PC-9 (cell line): ENCODE measurements at regions not wholly inside any gene's neighbourhood (a gene's known extent, or its start where the extent isn't known, plus 50 kb on each side); places are given as distances from the start of the nearest gene placed in this dataset.

Experiments used
- EZH2 ChIP-seq: fragments of 200-600 bp; sonication (generic); IDR thresholded peaks from 2 replicates; pipeline ENCODE4 v1.8.0; 2017; ENCODE audit warnings: antibody characterized with exemption, low read depth
- TF ChIP-seq, protein P1 (sequence below): fragments of 200-600 bp; sonication (generic); conservative IDR thresholded peaks from 2 replicates; pipeline ENCODE4 v1.6.1; 2017; ENCODE audit warnings: mixed run types, antibody characterized with exemption, mild to moderate bottlenecking, moderate library complexity

DNA sequence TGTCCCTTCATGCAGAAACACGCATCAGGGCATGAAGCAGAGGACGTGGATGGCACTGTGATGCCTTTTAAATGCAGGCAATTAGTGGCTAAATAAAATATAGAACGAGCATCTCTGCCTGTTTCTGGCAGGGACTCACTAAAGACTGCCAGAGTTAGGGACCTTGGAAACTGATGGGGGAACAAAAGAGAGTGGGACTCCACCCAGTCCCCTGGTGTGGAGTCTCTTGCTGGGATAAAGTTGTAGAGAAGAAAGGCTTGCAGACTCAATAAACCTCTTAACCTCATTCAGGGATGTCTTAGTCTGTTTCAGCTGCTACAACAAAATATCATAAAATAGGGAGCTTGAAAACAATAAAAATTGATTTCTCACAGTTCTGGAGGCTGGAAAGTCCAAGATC is 87.6 kb upstream of the ARAP3 start:
- no peak for TF ChIP-seq EZH2
- TF ChIP-seq, protein P1, sequence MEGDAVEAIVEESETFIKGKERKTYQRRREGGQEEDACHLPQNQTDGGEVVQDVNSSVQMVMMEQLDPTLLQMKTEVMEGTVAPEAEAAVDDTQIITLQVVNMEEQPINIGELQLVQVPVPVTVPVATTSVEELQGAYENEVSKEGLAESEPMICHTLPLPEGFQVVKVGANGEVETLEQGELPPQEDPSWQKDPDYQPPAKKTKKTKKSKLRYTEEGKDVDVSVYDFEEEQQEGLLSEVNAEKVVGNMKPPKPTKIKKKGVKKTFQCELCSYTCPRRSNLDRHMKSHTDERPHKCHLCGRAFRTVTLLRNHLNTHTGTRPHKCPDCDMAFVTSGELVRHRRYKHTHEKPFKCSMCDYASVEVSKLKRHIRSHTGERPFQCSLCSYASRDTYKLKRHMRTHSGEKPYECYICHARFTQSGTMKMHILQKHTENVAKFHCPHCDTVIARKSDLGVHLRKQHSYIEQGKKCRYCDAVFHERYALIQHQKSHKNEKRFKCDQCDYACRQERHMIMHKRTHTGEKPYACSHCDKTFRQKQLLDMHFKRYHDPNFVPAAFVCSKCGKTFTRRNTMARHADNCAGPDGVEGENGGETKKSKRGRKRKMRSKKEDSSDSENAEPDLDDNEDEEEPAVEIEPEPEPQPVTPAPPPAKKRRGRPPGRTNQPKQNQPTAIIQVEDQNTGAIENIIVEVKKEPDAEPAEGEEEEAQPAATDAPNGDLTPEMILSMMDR = no peak
